GM18907 (cell line): ENCODE measurements at regions not wholly inside any gene's neighbourhood (a gene's known extent, or its start where the extent isn't known, plus 50 kb on each side); places are given as distances from the start of the nearest gene placed in this dataset.

ENCODE experiments used
- ATAC-seq: cut with Tn5 transposase; IDR thresholded peaks from one replicate; pipeline ENCODE4 v1.9.1; 2021; ENCODE audit warnings: mild to moderate bottlenecking, moderate library complexity; ENCODE audit not compliant: unreplicated experiment

GRCh38 chr2:198448789-198449188, 644.4 kb downstream of the PLCL1 start:
- ATAC-seq, result no peak

DNA sequence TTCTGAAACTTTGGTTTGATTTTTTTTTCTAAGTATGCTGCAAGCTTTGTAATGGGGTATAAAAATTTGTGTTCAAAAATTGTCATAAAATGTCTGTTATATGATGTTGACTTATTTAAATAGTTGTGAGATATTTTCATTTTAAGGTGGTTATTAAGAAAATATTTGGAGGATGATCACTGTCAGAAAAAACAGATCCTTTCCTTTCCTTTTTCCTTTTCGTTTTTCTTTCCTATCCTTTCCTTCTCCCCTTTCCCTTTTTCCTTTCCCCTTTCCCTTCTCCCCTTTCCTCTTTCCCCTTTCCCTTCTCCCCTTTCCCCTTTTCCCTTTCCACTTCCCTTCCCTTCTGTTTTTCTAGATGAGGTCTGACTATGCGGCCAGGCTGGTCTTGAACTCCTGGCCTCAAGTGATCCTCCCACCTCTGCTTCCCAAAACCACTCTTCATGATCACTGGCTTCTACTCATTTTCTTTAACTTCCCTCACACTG, 640.5 kb downstream of the PLCL1 start:
- ATAC-seq, result no peak

- no peak for ATAC-seq
Measured at GRCh38 chr2:198441901-198442300, 637.5 kb downstream of the PLCL1 start.

- ATAC-seq, result no peak
Measured at GRCh38 chr2:198441246-198441645, 636.9 kb downstream of the PLCL1 start.

- no peak for ATAC-seq
Measured at GRCh38 chr2:198440833-198441232, 636.4 kb downstream of the PLCL1 start.

DNA sequence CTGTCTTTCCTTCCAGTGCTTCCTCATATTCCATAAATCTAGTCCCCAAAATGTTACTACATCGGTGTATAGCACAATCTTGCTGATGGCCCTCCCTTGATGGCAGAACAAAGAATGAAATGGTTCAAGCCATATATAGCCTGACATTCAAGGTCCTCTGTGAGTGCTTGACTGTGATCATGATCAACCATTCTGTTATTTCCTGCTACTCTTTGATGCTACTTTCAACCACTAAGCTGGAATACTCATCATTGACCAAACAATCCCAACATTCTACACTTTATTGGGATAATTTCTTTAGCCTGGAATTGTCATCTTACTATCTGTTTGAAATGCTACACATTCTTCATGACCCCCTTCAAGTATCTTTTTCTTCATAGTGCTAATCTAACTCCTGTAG, 633.9 kb downstream of the PLCL1 start:
- ATAC-seq, result no peak

GRCh38 chr2:198424112-198424511, 619.7 kb downstream of the PLCL1 start:
- no peak for ATAC-seq

GRCh38 chr2:198417836-198418235, 613.4 kb downstream of the PLCL1 start:
- no peak for ATAC-seq

DNA sequence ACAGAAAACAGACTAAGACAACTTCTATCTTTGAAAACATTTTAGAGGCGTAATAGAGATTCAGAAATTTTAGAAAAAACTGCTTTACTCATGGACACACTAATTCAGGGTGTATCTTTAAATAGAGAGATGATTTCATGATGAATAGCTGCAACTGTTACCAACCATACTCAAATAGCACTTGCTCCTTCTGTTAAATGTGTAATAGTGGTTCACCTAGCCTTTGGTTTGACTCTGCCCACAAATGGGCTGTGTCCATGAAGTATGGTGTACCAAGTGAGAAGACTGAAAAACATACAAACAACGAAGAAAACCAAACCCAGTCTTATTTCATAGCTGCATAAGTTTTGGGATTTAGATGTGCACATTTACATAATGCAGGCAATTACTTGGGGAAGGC, 610.6 kb downstream of the PLCL1 start:
- ATAC-seq, result no peak

GRCh38 chr2:198411936-198412335, 607.5 kb downstream of the PLCL1 start:
- no peak for ATAC-seq

GRCh38 chr2:198408171-198408570, 603.8 kb downstream of the PLCL1 start:
- ATAC-seq, result no peak

DNA sequence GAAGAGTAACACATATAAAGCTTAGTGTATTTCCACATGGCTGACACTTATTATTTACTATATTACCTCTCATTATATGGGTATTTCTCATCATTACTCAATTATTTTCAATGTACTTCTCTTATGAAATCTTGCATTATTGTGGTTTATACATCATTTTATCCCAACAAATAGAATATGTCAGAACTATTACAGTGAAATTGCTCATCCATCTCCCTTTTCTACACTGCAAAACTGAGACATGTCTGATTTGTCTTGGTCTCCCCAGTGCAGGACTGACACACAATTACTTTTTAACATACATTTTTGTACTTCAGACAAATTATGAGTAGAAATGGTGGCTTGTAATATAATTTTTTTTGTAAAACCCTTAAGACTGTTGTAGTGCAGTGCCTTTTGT, 600.9 kb downstream of the PLCL1 start:
- no peak for ATAC-seq

- ATAC-seq, result no peak
Measured at GRCh38 chr2:198401644-198402043, 597.3 kb downstream of the PLCL1 start.

DNA sequence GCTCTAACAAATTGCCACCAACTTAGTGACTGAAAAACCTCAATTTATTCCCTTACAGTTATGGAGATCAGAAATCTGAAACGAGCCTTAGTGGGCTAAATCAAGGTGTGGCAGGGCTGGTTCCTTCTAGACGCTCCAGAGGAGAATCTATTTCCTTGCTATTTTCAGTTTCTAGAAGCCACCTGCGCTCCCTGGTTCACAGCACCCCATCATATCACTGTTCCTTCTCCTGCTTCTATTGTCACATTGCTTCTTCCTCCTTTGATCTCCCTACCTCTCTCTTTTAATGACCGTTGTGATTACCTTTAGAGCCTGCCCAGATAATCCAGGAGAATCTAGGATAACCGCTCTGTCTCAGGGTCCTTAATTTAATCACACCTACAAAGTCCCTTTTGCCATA, 596.6 kb downstream of the PLCL1 start:
- no peak for ATAC-seq

DNA sequence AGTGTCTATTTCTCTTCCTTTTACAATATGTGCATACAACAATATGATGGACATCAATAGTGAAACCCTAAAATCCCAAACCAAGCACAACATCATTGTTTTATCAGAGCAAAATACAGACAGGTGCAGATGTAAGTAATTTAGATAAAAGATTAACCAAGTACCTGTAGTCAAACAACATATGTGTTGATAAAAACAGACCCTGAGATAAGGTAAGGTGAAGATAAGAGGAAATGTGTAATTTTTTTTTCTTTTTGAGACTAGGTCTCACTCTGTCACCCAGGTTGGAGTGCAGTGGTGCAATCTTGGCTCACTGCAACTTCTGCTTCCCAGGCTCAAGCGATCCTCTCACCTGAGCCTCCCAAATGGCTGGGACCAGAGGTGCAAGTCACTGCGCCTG, 589.8 kb downstream of the PLCL1 start:
- ATAC-seq, result no peak

DNA sequence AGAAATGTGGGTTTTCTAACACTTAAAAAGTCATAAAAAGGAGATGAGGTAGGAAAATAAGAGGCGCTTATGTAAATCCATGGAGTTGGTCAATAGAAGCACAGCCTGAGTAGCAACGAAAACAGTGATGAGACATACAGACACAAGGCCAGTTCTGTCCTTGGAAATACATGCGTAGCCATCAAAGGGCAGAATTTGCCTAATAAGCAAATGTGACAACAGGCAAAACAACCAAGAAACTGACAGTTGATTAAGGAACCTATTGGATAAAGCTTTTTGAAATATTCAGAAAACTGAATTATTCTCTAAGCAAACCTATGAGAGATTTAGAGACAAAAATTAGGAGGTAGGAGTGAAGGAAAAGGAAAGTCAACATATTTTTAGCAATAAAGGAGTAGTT, 586.3 kb downstream of the PLCL1 start:
- no peak for ATAC-seq

GRCh38 chr2:198387677-198388076, 583.3 kb downstream of the PLCL1 start:
- ATAC-seq, result no peak

DNA sequence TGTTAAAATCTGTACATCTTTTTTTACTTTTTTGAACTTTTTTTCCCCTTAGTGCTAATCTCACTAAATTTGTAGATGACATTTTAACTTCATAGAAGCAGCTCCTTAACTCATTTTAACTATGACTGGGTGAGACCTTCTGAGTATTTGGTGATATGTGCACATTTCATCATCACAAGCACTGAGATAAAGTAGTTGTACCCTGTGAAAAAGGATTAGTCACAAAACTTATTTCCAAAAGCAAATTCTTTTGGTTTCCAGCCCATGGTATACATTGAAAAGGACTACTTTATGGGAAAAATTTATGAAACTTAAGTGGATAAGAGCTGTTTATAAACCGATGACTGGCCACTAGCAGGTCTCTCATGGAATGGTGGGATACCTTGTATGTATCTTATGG, 581.5 kb downstream of the PLCL1 start:
- ATAC-seq, result no peak

GRCh38 chr2:198385326-198385725, 580.9 kb downstream of the PLCL1 start:
- no peak for ATAC-seq

DNA sequence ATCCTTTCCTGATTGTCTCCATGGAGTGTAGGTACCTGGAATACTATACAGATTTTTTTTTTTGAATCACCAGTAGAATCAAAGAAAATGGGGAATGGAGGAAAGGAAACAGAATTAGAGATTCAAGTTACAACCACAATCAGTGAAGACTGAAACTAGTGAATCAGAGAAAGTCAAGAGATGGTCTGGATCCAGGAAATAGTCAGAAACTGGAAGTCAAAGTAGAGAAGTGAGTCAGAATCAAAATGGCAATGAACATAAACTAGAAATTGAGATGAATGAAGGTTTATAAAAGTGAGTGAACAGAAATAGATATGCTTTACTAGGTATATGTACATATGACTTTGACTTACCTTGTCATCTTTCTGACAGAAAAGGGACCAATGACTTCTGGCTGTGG, 579.0 kb downstream of the PLCL1 start:
- ATAC-seq, result no peak

DNA sequence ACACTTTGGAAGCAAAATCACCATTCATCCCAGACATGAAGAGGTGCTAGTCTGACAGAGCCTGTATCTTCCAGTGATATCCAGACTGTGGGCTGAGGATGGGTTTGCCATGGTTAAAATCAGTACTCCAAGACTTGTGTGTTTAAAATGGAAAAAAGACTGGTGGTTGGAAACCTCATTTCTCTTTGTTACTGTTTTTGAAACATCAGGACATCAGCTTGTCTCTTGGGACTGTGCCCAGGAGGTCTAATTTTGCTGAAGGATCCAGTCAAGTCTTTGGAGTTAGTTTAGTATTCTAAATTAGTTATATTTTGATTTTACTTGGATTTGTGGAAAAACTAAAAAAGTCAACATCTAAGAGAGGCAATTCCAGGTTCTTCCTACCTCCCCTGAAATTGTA, 578.4 kb downstream of the PLCL1 start:
- ATAC-seq, result no peak

GRCh38 chr2:198376677-198377076, 572.3 kb downstream of the PLCL1 start:
- ATAC-seq, result no peak

DNA sequence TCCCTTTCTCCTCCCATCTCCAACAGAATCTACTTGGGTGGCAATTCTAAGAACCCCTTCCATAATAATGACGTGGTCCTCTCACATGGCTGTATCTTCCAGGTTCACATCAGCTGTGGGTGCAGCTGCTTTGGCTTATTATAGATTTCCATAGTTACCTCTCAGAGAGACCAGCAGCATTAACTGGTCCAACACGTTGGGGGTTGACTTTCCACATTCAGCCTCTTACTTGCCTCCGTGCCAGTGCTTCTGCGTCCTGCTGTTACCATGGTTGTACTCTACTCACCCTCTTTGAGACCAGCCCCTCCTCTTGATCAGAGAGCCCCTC, 570.7 kb downstream of the PLCL1 start:
- ATAC-seq, result no peak
